HG03378 (cell line): ENCODE measurements at regions not wholly inside any gene's neighbourhood (a gene's known extent, or its start where the extent isn't known, plus 50 kb on each side); places are given as distances from the start of the nearest gene placed in this dataset.

ENCODE experiments used
- ATAC-seq: cut with Tn5 transposase; IDR thresholded peaks from one replicate; pipeline ENCODE4 v1.9.1; 2021; ENCODE audit warnings: mild to moderate bottlenecking, moderate library complexity; ENCODE audit not compliant: unreplicated experiment

GRCh38 chr10:3692387-3692999 is 92.5 kb downstream of the KLF6 start:
- ATAC-seq, result no peak

GRCh38 chr10:3691482-3691881 is 93.5 kb downstream of the KLF6 start:
- ATAC-seq, result no peak

GRCh38 chr10:3689871-3690510 is 95.0 kb downstream of the KLF6 start:
- no peak for ATAC-seq

- no peak for ATAC-seq
Measured at GRCh38 chr10:3687510-3688081, 97.4 kb downstream of the KLF6 start.

GRCh38 chr10:3685384-3685783 is 99.6 kb downstream of the KLF6 start:
- no peak for ATAC-seq

- no peak for ATAC-seq
Measured at GRCh38 chr10:3684891-3685290, 100.1 kb downstream of the KLF6 start.

GRCh38 chr10:3683560-3683959 is 101.4 kb downstream of the KLF6 start:
- no peak for ATAC-seq

- ATAC-seq, result no peak
Measured at GRCh38 chr10:3682745-3683144, 102.3 kb downstream of the KLF6 start.

- no peak for ATAC-seq
Measured at GRCh38 chr10:3681642-3682554, 103.1 kb downstream of the KLF6 start.

- no peak for ATAC-seq
Measured at GRCh38 chr10:3679950-3680629, 104.9 kb downstream of the KLF6 start.

GRCh38 chr10:3678629-3679227 is 106.3 kb downstream of the KLF6 start:
- no peak for ATAC-seq

GRCh38 chr10:3676564-3676963 is 108.4 kb downstream of the KLF6 start:
- ATAC-seq, result no peak

- no peak for ATAC-seq
Measured at GRCh38 chr10:3672220-3672619, 112.8 kb downstream of the KLF6 start.

GRCh38 chr10:3671386-3671955 is 113.5 kb downstream of the KLF6 start:
- no peak for ATAC-seq

- ATAC-seq, result no peak
Measured at GRCh38 chr10:3668966-3669330, 116.1 kb downstream of the KLF6 start.

GRCh38 chr10:3668276-3668965 is 116.6 kb downstream of the KLF6 start:
- ATAC-seq, result no peak

- no peak for ATAC-seq
Measured at GRCh38 chr10:3666525-3667302, 118.3 kb downstream of the KLF6 start.

GRCh38 chr10:3665316-3665908 is 119.6 kb downstream of the KLF6 start:
- ATAC-seq, result no peak

GRCh38 chr10:3662775-3663174 is 122.2 kb downstream of the KLF6 start:
- no peak for ATAC-seq
